Activated CD4-positive, CD25-positive, alpha-beta regulatory T cell treated with anti-CD3 and anti-CD28 coated beads, Interleukin-2, amount 50 U/mL, for 24 hours (primary cell): ENCODE measurements at regions not wholly inside any gene's neighbourhood (a gene's known extent, or its start where the extent isn't known, plus 50 kb on each side); places are given as distances from the start of the nearest gene placed in this dataset.
"Not testable (repeated sequence)": the region's sequence is repeated elsewhere in the genome, so short reads cannot be mapped to it uniquely, and the experiment has no call there.

Source experiments
- ATAC-seq, 2 donors: fragments of 150-1000 bp; cut with Tn5 transposase; one replicate each; pipeline ENCODE4 v1.10.0; 2021; ENCODE audit warnings: mild to moderate bottlenecking in 1 of 2, moderate library complexity in 1 of 2

GRCh38 chr6:115214283-115214682 lies 846.4 kb downstream of the FRK start:
- no peak for ATAC-seq

- ATAC-seq, result no peak
Measured at GRCh38 chr6:115203381-115203780, 857.3 kb downstream of the FRK start.

GRCh38 chr6:115194981-115195638 lies 852.3 kb upstream of the HS3ST5 start:
- ATAC-seq, result no peak

GRCh38 chr6:115191989-115192388 lies 849.2 kb upstream of the HS3ST5 start:
- no peak for ATAC-seq

- no peak for ATAC-seq
Measured at GRCh38 chr6:115190534-115190933, 847.7 kb upstream of the HS3ST5 start.

GRCh38 chr6:115175456-115175855 lies 832.6 kb upstream of the HS3ST5 start:
- not testable (repeated sequence) for ATAC-seq

GRCh38 chr6:115165912-115166311 lies 823.1 kb upstream of the HS3ST5 start:
- ATAC-seq, result not testable (repeated sequence)

GRCh38 chr6:115159733-115160132 lies 816.9 kb upstream of the HS3ST5 start:
- no peak for ATAC-seq

GRCh38 chr6:115137910-115138309 lies 795.1 kb upstream of the HS3ST5 start:
- ATAC-seq, result no peak

- ATAC-seq, result no peak
Measured at GRCh38 chr6:115133790-115134189, 791.0 kb upstream of the HS3ST5 start.

GRCh38 chr6:115131709-115132490 lies 789.1 kb upstream of the HS3ST5 start:
- ATAC-seq, result no peak

- not testable (repeated sequence) for ATAC-seq
Measured at GRCh38 chr6:115121513-115121912, 778.7 kb upstream of the HS3ST5 start.

GRCh38 chr6:115120391-115120790 lies 777.6 kb upstream of the HS3ST5 start:
- no peak for ATAC-seq

- ATAC-seq, result no peak
Measured at GRCh38 chr6:115091461-115091860, 748.6 kb upstream of the HS3ST5 start.

- no peak for ATAC-seq
Measured at GRCh38 chr6:115078555-115078954, 735.7 kb upstream of the HS3ST5 start.

- ATAC-seq, result no peak
Measured at GRCh38 chr6:115071962-115072361, 729.1 kb upstream of the HS3ST5 start.

- ATAC-seq, result no peak
Measured at GRCh38 chr6:115067690-115068447, 725.0 kb upstream of the HS3ST5 start.

GRCh38 chr6:115064680-115065079 lies 721.9 kb upstream of the HS3ST5 start:
- no peak for ATAC-seq

GRCh38 chr6:115060581-115060980 lies 717.8 kb upstream of the HS3ST5 start:
- ATAC-seq, result no peak

- ATAC-seq, result no peak
Measured at GRCh38 chr6:115058414-115059211, 715.8 kb upstream of the HS3ST5 start.

- no peak for ATAC-seq
Measured at GRCh38 chr6:115055579-115055978, 712.8 kb upstream of the HS3ST5 start.

- ATAC-seq, result not testable (repeated sequence)
Measured at GRCh38 chr6:115054242-115054641, 711.4 kb upstream of the HS3ST5 start.
